ENCODE measurements at regions not wholly inside any gene's neighbourhood (a gene's known extent, or its start where the extent isn't known, plus 50 kb on each side); places are given as distances from the start of the nearest gene placed in this dataset.

DNA sequence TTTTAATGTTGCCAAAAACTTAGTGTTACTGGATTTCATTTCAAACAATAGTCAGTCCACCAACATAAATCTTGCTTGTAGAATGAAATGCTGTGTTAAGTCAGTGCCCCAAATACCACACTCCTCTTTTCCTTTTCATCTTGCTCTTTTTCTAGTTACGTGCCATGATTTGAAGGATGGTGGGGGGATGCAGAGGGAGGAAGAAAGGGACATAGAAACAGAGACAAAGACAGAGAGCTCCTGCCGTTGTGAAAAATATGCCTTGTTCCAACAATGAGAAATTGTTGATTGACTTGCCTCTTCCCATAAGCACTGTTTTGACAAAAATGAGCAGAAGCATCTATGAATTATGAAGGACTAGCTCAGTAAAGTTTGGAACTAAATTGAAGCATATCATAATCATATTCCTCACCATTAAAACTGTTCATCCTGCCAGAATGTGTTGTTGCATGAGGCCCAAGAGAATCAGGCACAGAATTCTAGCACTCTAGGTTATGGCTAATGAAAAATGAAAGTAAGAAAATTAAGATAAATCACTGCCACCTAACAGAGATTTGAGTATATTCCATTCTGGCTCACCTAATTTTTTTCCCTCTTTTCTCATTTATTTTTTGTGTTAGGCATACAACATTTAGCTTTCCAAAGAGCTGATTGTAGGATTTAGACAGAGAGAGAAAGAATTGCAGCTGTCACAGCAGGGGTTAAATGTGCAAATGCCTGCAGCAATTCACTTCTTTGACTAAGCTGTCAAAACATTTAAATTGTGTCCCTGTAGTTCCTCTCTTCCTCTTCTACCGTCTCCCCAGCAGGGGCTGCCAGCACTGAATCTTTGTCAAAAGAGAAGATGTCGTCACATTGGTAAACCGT, 111.6 kb upstream of the PTPN13 start:
- peak overlapping the region; percentile 13 for H3K4me3 ChIP-seq (ENCODE audit: low read length)
- peak overlapping the region; percentile 46 for H3K9ac ChIP-seq (ENCODE audit: low read length)
- no peaks in the 10 kb centered on the region for H3K27me3 ChIP-seq (ENCODE audit: control insufficient read depth, insufficient read depth, low read length)
- peak overlapping the region; percentile 76 for H3K27ac ChIP-seq (ENCODE audit: low read length)
- no peaks in the 10 kb centered on the region for H3K36me3 ChIP-seq (ENCODE audit: control insufficient read depth, low read depth, low read length)
- no peaks in the 10 kb centered on the region for H3K9me3 ChIP-seq (ENCODE audit: control insufficient read depth, low read depth, low read length)
- peaks cover 46% of the 10 kb centered on the region for H3K4me1 ChIP-seq (ENCODE audit: control insufficient read depth, low read depth, low read length)

DNA sequence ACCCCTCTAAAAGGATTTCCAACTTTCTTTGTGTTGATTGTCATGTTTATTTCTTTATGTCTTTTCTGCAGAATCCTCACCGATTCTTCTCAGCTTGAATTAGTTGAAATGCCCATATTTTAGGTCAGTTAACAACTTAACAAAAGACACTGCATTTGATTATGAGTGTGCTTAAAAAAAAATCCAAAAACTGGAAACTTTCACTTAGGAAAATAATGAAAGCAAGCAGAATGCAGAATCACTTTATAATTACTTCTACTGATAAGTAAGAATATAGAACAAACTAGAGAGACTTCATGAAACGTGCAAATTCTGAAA, 111.0 kb upstream of the PTPN13 start:
- Histone ChIP-seq H3K27me3 (ENCODE audit: control insufficient read depth, insufficient read depth, low read length) (no peaks in the 10 kb centered on the region), H3K9me3 (ENCODE audit: control insufficient read depth, low read depth, low read length) (no peaks in the 10 kb centered on the region), H3K27ac (ENCODE audit: low read length) (peak overlapping the region; percentile 40), H3K4me1 (ENCODE audit: control insufficient read depth, low read depth, low read length) (peaks cover 46% of the 10 kb centered on the region), H3K36me3 (ENCODE audit: control insufficient read depth, low read depth, low read length) (no peaks in the 10 kb centered on the region), H3K9ac (ENCODE audit: low read length) (peak overlapping the region; percentile 15), H3K4me3 (ENCODE audit: low read length) (peak overlapping the region; percentile 9)

- no peaks in the 10 kb centered on the region for H3K36me3 ChIP-seq (ENCODE audit: control insufficient read depth, low read depth, low read length)
- peaks cover 46% of the 10 kb centered on the region for H3K4me1 ChIP-seq (ENCODE audit: control insufficient read depth, low read depth, low read length)
- H3K9ac ChIP-seq (ENCODE audit: low read length), result no peak overlapping the region
- no peaks in the 10 kb centered on the region for H3K27me3 ChIP-seq (ENCODE audit: control insufficient read depth, insufficient read depth, low read length)
- H3K9me3 ChIP-seq (ENCODE audit: control insufficient read depth, low read depth, low read length), result no peaks in the 10 kb centered on the region
- H3K4me3 ChIP-seq (ENCODE audit: low read length), result no peak overlapping the region
- peak overlapping the region; percentile 58 for H3K27ac ChIP-seq (ENCODE audit: low read length)
Observed at GRCh38 chr4:86483773-86484172, 110.3 kb upstream of the PTPN13 start.

DNA sequence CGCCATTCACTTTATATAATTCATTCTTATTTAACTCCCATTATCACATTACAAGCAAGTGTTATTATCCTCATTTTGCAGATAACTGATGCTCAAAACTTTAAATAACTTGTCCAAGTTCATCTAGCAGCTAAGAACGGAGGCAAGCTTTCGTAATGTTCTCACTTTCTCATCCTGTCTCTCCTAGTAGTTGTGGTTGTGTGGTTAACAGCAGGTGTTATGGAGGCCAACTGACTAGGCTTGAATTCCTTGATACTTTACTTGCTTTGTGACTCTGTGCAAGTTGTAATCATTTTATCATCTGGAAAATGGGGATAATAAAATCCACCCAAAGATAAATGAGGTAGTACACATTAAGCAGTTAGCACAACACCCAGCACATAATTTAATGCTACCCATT, 109.9 kb upstream of the PTPN13 start:
- Histone ChIP-seq H3K27ac (ENCODE audit: low read length) (no peak overlapping the region), H3K4me3 (ENCODE audit: low read length) (no peak overlapping the region)

GRCh38 chr4:86487738-86488348, 106.3 kb upstream of the PTPN13 start:
- Histone ChIP-seq H3K36me3 (ENCODE audit: control insufficient read depth, low read depth, low read length) (no peaks in the 10 kb centered on the region), H3K9me3 (ENCODE audit: control insufficient read depth, low read depth, low read length) (no peaks in the 10 kb centered on the region)

More for the DNA sequence above, 109.9 kb upstream of the PTPN13 start:
- Histone ChIP-seq H3K27me3 (ENCODE audit: control insufficient read depth, insufficient read depth, low read length) (no peaks in the 10 kb centered on the region), H3K9me3 (ENCODE audit: control insufficient read depth, low read depth, low read length) (no peaks in the 10 kb centered on the region), H3K4me1 (ENCODE audit: control insufficient read depth, low read depth, low read length) (peaks cover 46% of the 10 kb centered on the region), H3K36me3 (ENCODE audit: control insufficient read depth, low read depth, low read length) (no peaks in the 10 kb centered on the region), H3K9ac (ENCODE audit: low read length) (no peak overlapping the region)

GRCh38 chr4:86493460-86493859, 100.7 kb upstream of the PTPN13 start:
- Histone ChIP-seq H3K4me1 (ENCODE audit: control insufficient read depth, low read depth, low read length) (peaks cover 20% of the 10 kb centered on the region), H3K36me3 (ENCODE audit: control insufficient read depth, low read depth, low read length) (no peaks in the 10 kb centered on the region), H3K4me3 (ENCODE audit: low read length) (no peak overlapping the region), H3K27me3 (ENCODE audit: control insufficient read depth, insufficient read depth, low read length) (no peaks in the 10 kb centered on the region), H3K27ac (ENCODE audit: low read length) (no peak overlapping the region), H3K9ac (ENCODE audit: low read length) (no peak overlapping the region), H3K9me3 (ENCODE audit: control insufficient read depth, low read depth, low read length) (no peaks in the 10 kb centered on the region)

More at GRCh38 chr4:86487738-86488348, 106.3 kb upstream of the PTPN13 start:
- no peak overlapping the region for H3K4me3 ChIP-seq (ENCODE audit: low read length)
- H3K27ac ChIP-seq (ENCODE audit: low read length), result no peak overlapping the region
- peaks cover 20% of the 10 kb centered on the region for H3K4me1 ChIP-seq (ENCODE audit: control insufficient read depth, low read depth, low read length)
- no peak overlapping the region for H3K9ac ChIP-seq (ENCODE audit: low read length)
- H3K27me3 ChIP-seq (ENCODE audit: control insufficient read depth, insufficient read depth, low read length), result no peaks in the 10 kb centered on the region

GRCh38 chr4:86496094-86497080, 97.7 kb upstream of the PTPN13 start:
- H3K4me3 ChIP-seq (ENCODE audit: low read length), result no peak overlapping the region
- H3K27me3 ChIP-seq (ENCODE audit: control insufficient read depth, insufficient read depth, low read length), result no peaks in the 10 kb centered on the region
- H3K9me3 ChIP-seq (ENCODE audit: control insufficient read depth, low read depth, low read length), result no peaks in the 10 kb centered on the region
- peaks cover 20% of the 10 kb centered on the region for H3K4me1 ChIP-seq (ENCODE audit: control insufficient read depth, low read depth, low read length)
- no peak overlapping the region for H3K9ac ChIP-seq (ENCODE audit: low read length)
- H3K36me3 ChIP-seq (ENCODE audit: control insufficient read depth, low read depth, low read length), result no peaks in the 10 kb centered on the region
- H3K27ac ChIP-seq (ENCODE audit: low read length), result no peak overlapping the region

GRCh38 chr4:86497131-86497530, 97.0 kb upstream of the PTPN13 start:
- no peak overlapping the region for H3K4me3 ChIP-seq (ENCODE audit: low read length)
- H3K9me3 ChIP-seq (ENCODE audit: control insufficient read depth, low read depth, low read length), result no peaks in the 10 kb centered on the region
- H3K4me1 ChIP-seq (ENCODE audit: control insufficient read depth, low read depth, low read length), result peaks cover 20% of the 10 kb centered on the region
- no peaks in the 10 kb centered on the region for H3K27me3 ChIP-seq (ENCODE audit: control insufficient read depth, insufficient read depth, low read length)
- H3K27ac ChIP-seq (ENCODE audit: low read length), result no peak overlapping the region
- H3K9ac ChIP-seq (ENCODE audit: low read length), result no peak overlapping the region
- H3K36me3 ChIP-seq (ENCODE audit: control insufficient read depth, low read depth, low read length), result no peaks in the 10 kb centered on the region

- H3K9ac ChIP-seq (ENCODE audit: low read length), result no peak overlapping the region
- H3K36me3 ChIP-seq (ENCODE audit: control insufficient read depth, low read depth, low read length), result no peaks in the 10 kb centered on the region
Observed at GRCh38 chr4:86497980-86498862, 95.9 kb upstream of the PTPN13 start.

GRCh38 chr4:86498863-86499166, 95.3 kb upstream of the PTPN13 start:
- H3K27ac ChIP-seq (ENCODE audit: low read length), result no peak overlapping the region
- H3K27me3 ChIP-seq (ENCODE audit: control insufficient read depth, insufficient read depth, low read length), result no peaks in the 10 kb centered on the region
- H3K4me3 ChIP-seq (ENCODE audit: low read length), result no peak overlapping the region
- H3K9me3 ChIP-seq (ENCODE audit: control insufficient read depth, low read depth, low read length), result no peaks in the 10 kb centered on the region
- H3K4me1 ChIP-seq (ENCODE audit: control insufficient read depth, low read depth, low read length), result peaks cover 10% of the 10 kb centered on the region
- no peak overlapping the region for H3K9ac ChIP-seq (ENCODE audit: low read length)
- no peaks in the 10 kb centered on the region for H3K36me3 ChIP-seq (ENCODE audit: control insufficient read depth, low read depth, low read length)

More at GRCh38 chr4:86497980-86498862, 95.9 kb upstream of the PTPN13 start:
- Histone ChIP-seq H3K9me3 (ENCODE audit: control insufficient read depth, low read depth, low read length) (no peaks in the 10 kb centered on the region), H3K27me3 (ENCODE audit: control insufficient read depth, insufficient read depth, low read length) (no peaks in the 10 kb centered on the region), H3K27ac (ENCODE audit: low read length) (no peak overlapping the region), H3K4me1 (ENCODE audit: control insufficient read depth, low read depth, low read length) (peaks cover 16% of the 10 kb centered on the region), H3K4me3 (ENCODE audit: low read length) (no peak overlapping the region)

All from iPS-18a (cell line).